GM19025 (cell line): ENCODE measurements at regions not wholly inside any gene's neighbourhood (a gene's known extent, or its start where the extent isn't known, plus 50 kb on each side); places are given as distances from the start of the nearest gene placed in this dataset.

ENCODE experiments used
- ATAC-seq: cut with Tn5 transposase; IDR thresholded peaks from one replicate; pipeline ENCODE4 v1.9.1; 2021; ENCODE audit warnings: mild to moderate bottlenecking, low read depth, moderate library complexity; ENCODE audit not compliant: unreplicated experiment

- ATAC-seq: no peak
Measured at GRCh38 chr5:67337751-67338150, 141.2 kb upstream of the CD180 start.

- no peak for ATAC-seq
Measured at GRCh38 chr5:67335426-67335825, 138.8 kb upstream of the CD180 start.

GRCh38 chr5:67334373-67334772, 137.8 kb upstream of the CD180 start:
- no peak for ATAC-seq

GRCh38 chr5:67333171-67333570, 136.6 kb upstream of the CD180 start:
- ATAC-seq: no peak

GRCh38 chr5:67331296-67331925, 134.8 kb upstream of the CD180 start:
- no peak for ATAC-seq

GRCh38 chr5:67319935-67320725, 123.5 kb upstream of the CD180 start:
- no peak for ATAC-seq

GRCh38 chr5:67318746-67319145, 122.1 kb upstream of the CD180 start:
- ATAC-seq: no peak

- no peak for ATAC-seq
Measured at GRCh38 chr5:67317603-67318002, 121.0 kb upstream of the CD180 start.

- no peak for ATAC-seq
Measured at GRCh38 chr5:67316695-67317094, 120.1 kb upstream of the CD180 start.

- ATAC-seq: no peak
Measured at GRCh38 chr5:67315082-67315989, 118.7 kb upstream of the CD180 start.

- no peak for ATAC-seq
Measured at GRCh38 chr5:67311701-67312100, 115.1 kb upstream of the CD180 start.

GRCh38 chr5:67311208-67311607, 114.6 kb upstream of the CD180 start:
- ATAC-seq: no peak

- ATAC-seq: no peak
Measured at GRCh38 chr5:67310740-67311139, 114.1 kb upstream of the CD180 start.

GRCh38 chr5:67310169-67310568, 113.6 kb upstream of the CD180 start:
- ATAC-seq: no peak

GRCh38 chr5:67308988-67309688, 112.5 kb upstream of the CD180 start:
- ATAC-seq: no peak

GRCh38 chr5:67306965-67307607, 110.5 kb upstream of the CD180 start:
- no peak for ATAC-seq

GRCh38 chr5:67305913-67306710, 109.5 kb upstream of the CD180 start:
- ATAC-seq: no peak

- ATAC-seq: no peak
Measured at GRCh38 chr5:67305401-67305800, 108.8 kb upstream of the CD180 start.

GRCh38 chr5:67303356-67303755, 106.8 kb upstream of the CD180 start:
- no peak for ATAC-seq
